A673 (cell line): ENCODE measurements at regions not wholly inside any gene's neighbourhood (a gene's known extent, or its start where the extent isn't known, plus 50 kb on each side); places are given as distances from the start of the nearest gene placed in this dataset.
A peak's percentile ranks its signal among the peaks of the same experiment; 100 is the strongest.

ENCODE experiments used
- BruUV-seq: library from RNA; stranded (reverse); fragments of 400-500 nt; replicated peaks from 2 replicates; lab custom pipeline; 2021; lab: Mats Ljungman, UMichigan
- CTCF ChIA-PET: fragments of 300-600 bp; sonication (Branson Sonifier 250); formaldehyde crosslinking; loops from one replicate; lab custom pipeline; 2022; ENCODE audit warnings: antibody characterized with exemption; lab: Charles Lee
- POLR2A ChIA-PET: fragments of 300-600 bp; sonication (Branson Sonifier 250); formaldehyde crosslinking; loops from one replicate; lab custom pipeline; 2022; ENCODE audit warnings: antibody characterized with exemption; ENCODE audit not compliant: low non-redundant PET; lab: Charles Lee
- DNase-seq: peaks from one replicate; pipeline ENCODE4 v3.0.0-alpha.2; 2015; ENCODE audit warnings: low spot score
- H3K27ac ChIP-seq: fragments of 200-600 bp; sonication (generic); 2 replicates; pipeline ENCODE4 v1.5.1; 2016; ENCODE audit warnings: mixed run types, low read depth, mild to moderate bottlenecking, mixed read lengths, antibody characterized with exemption, low read length; ENCODE audit not compliant: poor library complexity, severe bottlenecking
- H3K27me3 ChIP-seq: fragments of 200-600 bp; sonication (generic); replicated peaks from 2 replicates; pipeline ENCODE4 v1.6.1; 2017; ENCODE audit warnings: mixed run types, low read depth, mild to moderate bottlenecking, mixed read lengths, antibody characterized with exemption, low read length; ENCODE audit not compliant: insufficient read depth, poor library complexity
- H3K36me3 ChIP-seq: fragments of 200-600 bp; sonication (generic); 2 replicates; pipeline ENCODE4 v1.6.1; 2016; ENCODE audit warnings: mixed run types, mild to moderate bottlenecking, mixed read lengths, antibody characterized with exemption, low read length; ENCODE audit not compliant: insufficient read depth, poor library complexity, severe bottlenecking
- H3K4me1 ChIP-seq: fragments of 200-600 bp; sonication (generic); 2 replicates; pipeline ENCODE4 v1.6.1; 2017; ENCODE audit warnings: mixed run types, mild to moderate bottlenecking, mixed read lengths, antibody characterized with exemption, low read length; ENCODE audit not compliant: insufficient read depth, poor library complexity, severe bottlenecking
- H3K4me3 ChIP-seq: fragments of 200-600 bp; sonication (generic); 2 replicates; pipeline ENCODE4 v1.5.1; 2016; ENCODE audit warnings: low read depth, mixed run types, mild to moderate bottlenecking, mixed read lengths, low read length; ENCODE audit not compliant: poor library complexity, severe bottlenecking
- H3K9me3 ChIP-seq: fragments of 200-600 bp; sonication (generic); 2 replicates; pipeline ENCODE4 v1.6.1; 2016; ENCODE audit warnings: mixed run types, low read depth, mild to moderate bottlenecking, mixed read lengths, antibody characterized with exemption, low read length; ENCODE audit not compliant: poor library complexity, severe bottlenecking
- CTCF ChIP-seq: fragments of 300-800, 200-600 bp; sonication (generic); conservative IDR thresholded peaks from 2 replicates; pipeline ENCODE4 v1.5.1; 2017; ENCODE audit warnings: low read depth, mild to moderate bottlenecking, antibody characterized with exemption, low read length, moderate library complexity, mixed read lengths
- EZH2 ChIP-seq: fragments of 200-600 bp; sonication (generic); IDR thresholded peaks from 2 replicates; pipeline ENCODE4 v1.6.1; 2017; ENCODE audit warnings: borderline replicate concordance, low read depth, mild to moderate bottlenecking, mixed read lengths, antibody characterized with exemption, low read length; ENCODE audit not compliant: poor library complexity, severe bottlenecking
- intact Hi-C: fragments of 100-400 bp; cut with micrococcal nuclease; formaldehyde crosslinking; loops from one replicate; pipeline ENCODE4 v1.10.0; 2022; ENCODE audit not compliant: unreplicated experiment

GRCh38 chr12:17344649-17345048 lies 738.7 kb upstream of the LMO3 start:
- H3K9me3 ChIP-seq: peaks cover 8% of the 10 kb centered on the region
- no peak overlapping the region for H3K4me3 ChIP-seq
- POLR2A ChIA-PET: no interaction called here
- CTCF ChIA-PET: interaction anchor here (0.5 kb wide), 1 partner anchor 269 kb away, joined by 7 read pairs; no protein-coding TSS in a partner anchor
- peaks cover 18% of the 10 kb centered on the region for H3K4me1 ChIP-seq
- no peak for TF ChIP-seq CTCF
- no peak for TF ChIP-seq EZH2
- DNase-seq: no peak
- peaks cover 6% of the 10 kb centered on the region for H3K27me3 ChIP-seq
- BruUV-seq: no TSS peak
- H3K27ac ChIP-seq: no peak overlapping the region
- no peaks in the 10 kb centered on the region for H3K36me3 ChIP-seq
- intact Hi-C loops: no loop called here

- H3K9me3 ChIP-seq: peaks cover 8% of the 10 kb centered on the region
- DNase-seq: peak; percentile 73
- H3K27ac ChIP-seq: no peak overlapping the region
- intact Hi-C loops: no loop called here
- ChIA-PET CTCF (no interaction called here), POLR2A (interaction anchor here (0.6 kb wide), 1 partner anchor 325 kb away, joined by 3 read pairs; no protein-coding TSS in a partner anchor)
- TF ChIP-seq EZH2 (no peak), CTCF (no peak)
- no TSS peak for BruUV-seq
- peaks cover 5% of the 10 kb centered on the region for H3K4me1 ChIP-seq
- no peaks in the 10 kb centered on the region for H3K36me3 ChIP-seq
- no peaks in the 10 kb centered on the region for H3K27me3 ChIP-seq
- no peak overlapping the region for H3K4me3 ChIP-seq
Observed at GRCh38 chr12:17342381-17342961, 736.5 kb upstream of the LMO3 start.

- TF ChIP-seq EZH2: no peak
- TF ChIP-seq CTCF: no peak
- Histone ChIP-seq H3K27ac (no peak overlapping the region), H3K36me3 (no peaks in the 10 kb centered on the region), H3K4me3 (no peak overlapping the region), H3K4me1 (no peaks in the 10 kb centered on the region), H3K9me3 (peaks cover 8% of the 10 kb centered on the region), H3K27me3 (no peaks in the 10 kb centered on the region)
- POLR2A ChIA-PET: no interaction called here
- BruUV-seq: no TSS peak
- intact Hi-C loops: no loop called here
- no peak for DNase-seq
- CTCF ChIA-PET: no interaction called here
Observed at GRCh38 chr12:17335487-17335886, 729.5 kb upstream of the LMO3 start.
